ENCODE measurements at regions not wholly inside any gene's neighbourhood (a gene's known extent, or its start where the extent isn't known, plus 50 kb on each side); places are given as distances from the start of the nearest gene placed in this dataset.

DNA sequence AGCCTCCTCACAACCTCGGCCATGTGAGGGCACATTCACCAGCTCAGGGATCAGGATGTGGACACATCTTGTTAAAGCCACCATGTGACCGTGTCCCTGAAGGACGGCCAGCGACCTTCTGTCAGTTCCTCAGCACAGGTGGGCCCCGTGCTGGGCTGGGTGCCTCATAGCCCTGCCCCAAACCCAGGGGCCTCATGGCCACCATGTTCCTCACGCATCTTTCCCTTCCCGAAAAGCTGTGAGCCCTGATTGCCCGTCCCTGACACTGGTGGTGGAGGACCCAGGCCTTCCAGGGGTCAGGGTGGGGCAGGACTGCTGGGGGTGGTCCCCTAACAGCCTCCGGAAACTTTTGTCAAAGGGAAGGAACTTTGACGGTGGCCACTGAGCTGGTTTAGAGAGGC is 60.1 kb upstream of the ADRA2C start:
- H3K36me3 ChIP-seq, result no peaks in the 10 kb centered on the region
- Mint-ChIP-seq H3K4me3 (no peak overlapping the region), H3K27me3 (ENCODE audit: insufficient read depth, low read depth) (peaks cover 21% of the 10 kb centered on the region), H3K4me1 (peaks cover 58% of the 10 kb centered on the region), H3K27ac (peak overlapping the region; percentile 23), H3K9me3 (no peaks in the 10 kb centered on the region), H3K36me3 (no peaks in the 10 kb centered on the region)
- no peak overlapping the region for H3K4me3 ChIP-seq
- no peak for TF ChIP-seq EZH2phosphoT487 (IDR thresholded peaks at IDR 0.05)
- TF ChIP-seq EZH2 (IDR thresholded peaks at IDR 0.05), result no peak
- TF ChIP-seq, protein P1, sequence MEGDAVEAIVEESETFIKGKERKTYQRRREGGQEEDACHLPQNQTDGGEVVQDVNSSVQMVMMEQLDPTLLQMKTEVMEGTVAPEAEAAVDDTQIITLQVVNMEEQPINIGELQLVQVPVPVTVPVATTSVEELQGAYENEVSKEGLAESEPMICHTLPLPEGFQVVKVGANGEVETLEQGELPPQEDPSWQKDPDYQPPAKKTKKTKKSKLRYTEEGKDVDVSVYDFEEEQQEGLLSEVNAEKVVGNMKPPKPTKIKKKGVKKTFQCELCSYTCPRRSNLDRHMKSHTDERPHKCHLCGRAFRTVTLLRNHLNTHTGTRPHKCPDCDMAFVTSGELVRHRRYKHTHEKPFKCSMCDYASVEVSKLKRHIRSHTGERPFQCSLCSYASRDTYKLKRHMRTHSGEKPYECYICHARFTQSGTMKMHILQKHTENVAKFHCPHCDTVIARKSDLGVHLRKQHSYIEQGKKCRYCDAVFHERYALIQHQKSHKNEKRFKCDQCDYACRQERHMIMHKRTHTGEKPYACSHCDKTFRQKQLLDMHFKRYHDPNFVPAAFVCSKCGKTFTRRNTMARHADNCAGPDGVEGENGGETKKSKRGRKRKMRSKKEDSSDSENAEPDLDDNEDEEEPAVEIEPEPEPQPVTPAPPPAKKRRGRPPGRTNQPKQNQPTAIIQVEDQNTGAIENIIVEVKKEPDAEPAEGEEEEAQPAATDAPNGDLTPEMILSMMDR (IDR thresholded peaks at IDR 0.05), result no peak
- DNase-seq (ENCODE audit: low spot score), result no peak
- H3K9ac ChIP-seq, result no peak overlapping the region
- no peaks in the 10 kb centered on the region for H3K9me3 ChIP-seq (ENCODE audit: low read depth)
- peaks cover 8% of the 10 kb centered on the region for H3K27me3 ChIP-seq
- H3K4me1 ChIP-seq, result peaks cover 34% of the 10 kb centered on the region
- H3K79me2 ChIP-seq (ENCODE audit: low read depth), result no peaks in the 10 kb centered on the region
- H4K20me1 ChIP-seq (ENCODE audit: low read depth), result no peaks in the 10 kb centered on the region
- H3F3A ChIP-seq (ENCODE audit: low read depth), result no peaks in the 10 kb centered on the region
- no peak overlapping the region for H3K4me2 ChIP-seq
- no peak overlapping the region for H2AFZ ChIP-seq (replicated peaks)
- H3K27ac ChIP-seq, result no peak overlapping the region

- no peak overlapping the region for H3K4me2 ChIP-seq
- Mint-ChIP-seq H3K27me3 (ENCODE audit: insufficient read depth, low read depth) (peaks cover 21% of the 10 kb centered on the region), H3K36me3 (no peaks in the 10 kb centered on the region), H3K4me1 (peaks cover 54% of the 10 kb centered on the region), H3K9me3 (no peaks in the 10 kb centered on the region), H3K4me3 (no peak overlapping the region), H3K27ac (peak overlapping the region; percentile 23)
- no peak for DNase-seq (ENCODE audit: low spot score)
- H3K4me3 ChIP-seq, result no peak overlapping the region
- H3K9ac ChIP-seq, result no peak overlapping the region
- no peaks in the 10 kb centered on the region for H3K36me3 ChIP-seq
- no peak for TF ChIP-seq EZH2 (IDR thresholded peaks at IDR 0.05)
- TF ChIP-seq EZH2phosphoT487 (IDR thresholded peaks at IDR 0.05), result no peak
- TF ChIP-seq, protein P1 (IDR thresholded peaks at IDR 0.05), result no peak
- no peaks in the 10 kb centered on the region for H3K9me3 ChIP-seq (ENCODE audit: low read depth)
- H3K27me3 ChIP-seq, result peaks cover 8% of the 10 kb centered on the region
- no peaks in the 10 kb centered on the region for H4K20me1 ChIP-seq (ENCODE audit: low read depth)
- no peaks in the 10 kb centered on the region for H3F3A ChIP-seq (ENCODE audit: low read depth)
- H3K27ac ChIP-seq, result no peak overlapping the region
- H2AFZ ChIP-seq (replicated peaks), result no peak overlapping the region
- H3K79me2 ChIP-seq (ENCODE audit: low read depth), result no peaks in the 10 kb centered on the region
- peaks cover 34% of the 10 kb centered on the region for H3K4me1 ChIP-seq
Measured at GRCh38 chr4:3705236-3705987, 60.8 kb upstream of the ADRA2C start.

DNA sequence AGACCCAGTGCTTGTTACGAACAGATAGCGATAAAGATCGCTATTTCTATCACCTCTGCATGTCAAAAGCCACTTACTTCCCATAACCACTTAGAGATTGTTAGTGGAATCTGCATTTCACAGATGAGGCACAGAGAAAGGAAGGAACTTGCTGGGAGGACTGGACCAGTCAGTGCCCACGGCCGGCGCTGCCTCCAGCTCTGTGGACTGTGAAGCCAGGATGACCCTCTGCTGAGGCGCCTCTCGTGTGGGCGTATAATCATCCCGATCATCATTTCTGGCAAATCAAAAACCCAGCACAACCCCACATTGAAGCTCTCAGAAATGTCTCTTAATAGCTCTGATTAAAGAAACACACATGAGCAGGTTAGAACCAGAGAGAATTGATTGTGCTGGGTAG is 61.5 kb upstream of the ADRA2C start:
- Histone ChIP-seq H3K4me2 (no peak overlapping the region), H3F3A (ENCODE audit: low read depth) (no peaks in the 10 kb centered on the region), H3K79me2 (ENCODE audit: low read depth) (no peaks in the 10 kb centered on the region), H3K27me3 (peaks cover 8% of the 10 kb centered on the region), H2AFZ (replicated peaks) (no peak overlapping the region), H3K4me3 (no peak overlapping the region), H3K36me3 (no peaks in the 10 kb centered on the region), H3K27ac (no peak overlapping the region), H3K9ac (no peak overlapping the region), H3K4me1 (peaks cover 34% of the 10 kb centered on the region), H4K20me1 (ENCODE audit: low read depth) (no peaks in the 10 kb centered on the region), H3K9me3 (ENCODE audit: low read depth) (no peaks in the 10 kb centered on the region)
- no peak overlapping the region for H3K4me3 Mint-ChIP-seq
- no peak for DNase-seq (ENCODE audit: low spot score)
- H3K36me3 Mint-ChIP-seq, result no peaks in the 10 kb centered on the region
- TF ChIP-seq, protein P1 (IDR thresholded peaks at IDR 0.05), result no peak
- TF ChIP-seq EZH2phosphoT487 (IDR thresholded peaks at IDR 0.05) (no peak), EZH2 (IDR thresholded peaks at IDR 0.05) (no peak)
- H3K4me1 Mint-ChIP-seq, result peaks cover 51% of the 10 kb centered on the region
- peaks cover 19% of the 10 kb centered on the region for H3K27me3 Mint-ChIP-seq (ENCODE audit: insufficient read depth, low read depth)
- H3K27ac Mint-ChIP-seq, result no peak overlapping the region
- H3K9me3 Mint-ChIP-seq, result no peaks in the 10 kb centered on the region
